ENCODE measurements at regions not wholly inside any gene's neighbourhood (a gene's known extent, or its start where the extent isn't known, plus 50 kb on each side); places are given as distances from the start of the nearest gene placed in this dataset.
"Not testable (repeated sequence)": the region's sequence is repeated elsewhere in the genome, so short reads cannot be mapped to it uniquely, and the experiment has no call there.

DNA sequence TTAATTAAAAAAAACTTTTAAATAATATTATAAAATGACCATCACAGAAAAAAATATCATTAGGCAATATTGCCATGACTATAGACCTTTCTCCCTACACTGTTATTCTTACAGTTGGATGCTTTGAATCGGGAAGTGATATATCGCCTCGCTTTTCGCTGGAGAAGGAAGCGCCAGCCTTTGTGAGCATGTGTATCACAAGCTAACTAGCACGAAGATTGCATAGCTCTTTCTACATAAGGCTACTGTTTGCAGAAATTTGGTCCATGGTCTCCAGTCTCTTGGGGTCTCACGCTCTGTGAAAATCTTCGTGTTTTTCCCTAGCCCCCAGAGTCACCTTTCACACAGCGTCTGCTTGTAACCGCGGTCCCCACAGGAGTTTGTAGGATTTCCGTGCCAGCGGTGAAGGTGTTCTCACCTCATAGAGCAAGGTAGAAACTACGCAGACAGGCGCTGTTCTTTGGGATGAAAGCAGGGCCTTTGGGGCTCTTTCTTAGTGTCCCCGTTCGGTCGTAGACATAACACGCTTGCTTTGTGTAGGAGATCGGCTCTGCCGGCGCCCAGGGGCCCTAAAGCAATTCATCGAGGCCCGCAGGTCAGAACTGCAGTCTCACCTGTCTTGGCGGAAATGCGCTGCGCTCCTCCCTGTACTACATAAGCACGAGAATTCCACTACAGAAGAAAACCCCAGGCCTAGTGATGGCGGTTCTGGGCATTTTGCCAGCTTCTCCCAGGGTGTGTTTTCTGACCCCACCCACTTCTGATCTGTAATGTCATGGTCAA is 214.5 kb upstream of the NOTCH2NLA start:
- H3K4me3 ChIP-seq (ENCODE audit: low read depth, low read length): not testable (repeated sequence)

DNA sequence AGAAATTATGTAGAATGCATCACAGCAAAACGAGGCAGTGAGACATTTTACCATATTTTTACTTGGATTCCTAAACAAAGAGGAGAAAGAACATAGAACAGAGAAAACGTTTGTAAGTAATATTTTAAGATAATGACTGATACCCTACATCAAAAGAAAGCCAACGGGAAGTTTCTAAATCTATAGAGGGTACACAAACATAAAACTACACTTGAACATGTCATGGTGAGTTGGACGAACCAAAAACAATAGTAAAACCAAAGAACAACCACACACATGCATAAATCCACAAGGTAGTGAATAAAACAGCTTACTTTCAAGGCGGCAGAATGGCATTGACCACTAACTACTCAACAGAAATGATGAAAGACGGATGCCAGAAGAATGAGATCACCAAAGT is 209.7 kb upstream of the NOTCH2NLA start:
- not testable (repeated sequence) for H3K4me3 ChIP-seq (ENCODE audit: low read depth, low read length)

DNA sequence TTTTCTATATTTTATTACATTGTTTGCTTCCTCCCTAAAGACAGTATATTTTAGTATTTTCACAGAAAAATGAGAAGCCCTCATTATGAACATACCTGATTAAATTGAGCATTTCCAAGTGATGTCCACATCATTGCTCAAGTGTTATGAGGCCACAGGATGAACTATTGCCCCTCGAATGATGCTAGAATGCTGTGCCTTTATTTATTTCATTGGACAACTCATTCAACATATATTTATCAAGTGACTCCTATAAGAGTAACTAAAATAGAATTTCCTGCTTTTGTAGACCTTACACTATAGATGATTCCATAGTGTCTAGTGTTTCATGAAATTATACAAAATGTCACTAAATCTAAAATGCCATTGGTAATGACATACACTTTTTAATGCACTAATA is 187.8 kb upstream of the NOTCH2NLA start:
- H3K4me3 ChIP-seq (ENCODE audit: low read depth, low read length): not testable (repeated sequence)

DNA sequence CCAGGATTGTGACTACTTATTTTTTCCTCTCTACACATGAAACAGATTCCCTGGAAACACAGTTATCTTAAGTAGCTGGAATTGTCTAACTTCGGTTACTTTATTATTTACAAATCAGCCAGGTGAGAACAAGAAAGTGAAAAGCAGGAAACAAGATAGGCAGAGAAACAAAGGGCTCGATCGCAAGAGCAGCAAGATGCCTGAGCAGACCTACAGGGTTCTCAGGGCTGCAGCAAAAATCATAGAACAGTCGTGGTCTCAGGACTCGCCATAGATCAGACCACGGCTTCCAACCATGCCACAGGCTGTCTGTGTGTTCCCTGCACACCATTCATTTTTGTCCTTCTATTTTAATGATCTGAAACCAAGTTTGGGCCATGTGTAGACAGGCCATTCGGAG is 186.2 kb upstream of the NOTCH2NLA start:
- H3K4me3 ChIP-seq (ENCODE audit: low read depth, low read length): not testable (repeated sequence)

DNA sequence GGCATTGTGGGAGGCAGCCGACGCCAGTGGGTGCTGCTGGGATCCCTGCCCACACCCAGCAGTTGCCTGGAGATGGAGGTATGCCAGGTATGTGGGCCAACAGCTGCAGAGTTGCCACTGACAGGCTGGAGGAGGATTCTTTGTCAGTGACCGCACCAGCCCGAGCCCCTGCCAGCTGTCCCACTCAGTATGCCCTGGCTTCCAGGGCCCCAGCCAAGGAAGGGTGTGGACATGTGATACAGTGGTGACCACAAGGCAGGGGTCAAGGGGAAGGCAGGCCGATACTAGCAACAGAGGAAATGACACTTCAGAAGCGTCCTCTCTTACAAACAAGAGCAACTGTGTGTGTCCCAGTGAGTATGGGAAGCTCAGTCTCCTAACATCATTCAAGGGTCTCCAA is 185.1 kb upstream of the NOTCH2NLA start:
- not testable (repeated sequence) for H3K4me3 ChIP-seq (ENCODE audit: low read depth, low read length)

DNA sequence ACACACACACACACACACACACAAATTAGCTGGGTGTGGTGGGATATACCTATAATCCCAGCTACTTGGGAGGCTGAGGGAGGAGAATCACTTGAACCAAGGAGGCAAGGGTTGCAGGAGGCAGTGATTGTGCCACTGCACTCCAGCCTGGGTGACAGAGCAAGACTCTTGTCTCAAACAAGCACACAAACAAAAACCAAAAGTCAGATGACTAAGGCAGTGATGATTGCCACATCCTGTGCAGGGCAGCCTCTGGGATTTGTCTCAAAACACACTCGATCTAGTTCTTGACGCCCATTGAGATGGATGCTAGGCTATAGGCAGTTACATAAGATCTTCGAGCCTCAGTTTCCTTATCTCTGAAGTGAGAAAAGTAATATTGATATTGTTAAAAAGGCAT is 183.1 kb upstream of the NOTCH2NLA start:
- not testable (repeated sequence) for H3K4me3 ChIP-seq (ENCODE audit: low read depth, low read length)

DNA sequence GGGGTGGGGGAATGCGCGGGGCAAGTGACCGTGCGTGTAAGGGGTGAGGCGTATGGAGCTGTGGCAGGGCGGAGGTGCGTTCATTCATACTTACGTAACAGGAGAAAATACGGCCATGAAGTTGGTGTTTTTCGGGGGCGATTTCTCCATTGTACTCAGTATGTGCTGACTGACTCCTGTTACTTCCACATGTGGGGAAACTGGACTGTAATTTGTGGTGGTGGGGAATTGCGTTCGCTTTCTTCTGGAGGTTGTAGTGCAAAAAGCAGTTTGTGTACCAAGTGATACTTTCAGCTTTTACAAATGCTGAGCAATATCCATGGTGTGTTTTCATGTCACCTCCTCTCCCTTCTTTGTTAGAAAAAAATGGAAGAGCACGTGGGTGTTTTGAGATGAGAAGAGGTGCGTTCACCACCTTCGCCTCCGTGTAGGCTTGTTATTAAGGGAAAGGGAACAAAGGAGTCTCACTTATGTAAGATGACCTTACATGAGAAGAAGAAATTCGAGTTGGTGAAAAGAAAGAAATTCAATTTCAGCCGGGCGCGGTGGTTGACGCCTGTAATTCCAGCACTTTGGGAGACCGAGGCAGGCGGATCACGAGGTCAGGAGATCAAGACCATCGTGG is 181.1 kb upstream of the NOTCH2NLA start:
- H3K4me3 ChIP-seq (ENCODE audit: low read depth, low read length): not testable (repeated sequence)

DNA sequence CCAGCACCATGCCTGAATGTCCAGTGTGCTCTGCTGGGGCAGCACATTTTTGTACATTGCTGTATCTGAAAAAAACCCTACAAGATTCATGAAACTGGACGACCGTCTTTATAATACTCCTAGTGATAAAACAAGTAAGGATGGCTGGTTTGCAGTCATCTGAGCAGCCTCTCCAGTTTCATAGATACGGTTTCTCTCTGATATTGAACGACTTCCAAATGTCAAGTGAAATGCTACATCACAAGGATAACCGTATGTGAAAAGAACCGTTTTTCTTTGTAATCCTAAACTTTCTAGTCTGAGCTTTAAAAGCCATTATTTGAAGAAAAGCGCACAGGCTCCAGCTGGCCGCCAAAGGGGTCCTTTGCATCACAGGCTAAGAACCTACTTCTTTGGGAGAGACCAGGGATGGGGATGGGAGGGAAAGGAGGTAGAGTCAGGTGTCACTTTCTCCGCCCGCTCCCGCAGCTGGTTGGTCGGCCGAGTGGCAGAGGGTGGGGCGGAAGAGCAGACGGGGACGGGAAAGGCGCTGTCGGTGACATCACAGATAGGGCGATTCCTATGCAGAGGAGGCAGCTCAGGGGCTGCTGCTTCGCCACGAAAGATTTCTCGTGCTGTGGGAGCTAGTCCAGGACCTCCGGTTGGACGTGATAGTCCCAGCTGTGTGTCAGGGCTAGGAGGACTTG is 180.4 kb upstream of the NOTCH2NLA start:
- not testable (repeated sequence) for H3K4me3 ChIP-seq (ENCODE audit: low read depth, low read length)

DNA sequence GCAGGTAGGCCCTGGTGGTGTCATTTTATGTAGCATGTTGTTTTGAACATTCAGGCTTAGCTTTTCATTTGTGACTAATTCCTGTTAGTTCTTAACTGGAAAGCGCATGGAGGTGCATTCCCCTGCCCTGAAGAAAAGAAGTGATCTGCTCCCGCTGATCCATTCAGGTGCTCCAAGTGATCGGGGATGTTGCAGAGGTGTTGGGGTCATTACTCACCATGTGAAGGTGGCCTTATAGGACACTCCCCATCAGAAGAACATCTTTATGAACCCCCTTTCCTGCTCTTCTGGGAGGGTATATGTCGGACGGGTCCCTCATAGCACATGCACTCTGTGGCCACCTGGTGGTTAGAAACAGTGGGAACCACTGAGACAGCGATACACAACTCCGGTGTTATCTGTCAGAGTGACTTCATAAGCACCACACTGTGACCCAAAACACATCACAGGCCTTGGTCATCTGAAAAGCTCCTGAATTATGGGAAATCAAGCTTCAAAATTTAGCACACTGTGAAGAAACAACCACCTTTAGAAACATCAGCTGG is 172.5 kb upstream of the NOTCH2NLA start:
- TF ChIP-seq, protein P1, sequence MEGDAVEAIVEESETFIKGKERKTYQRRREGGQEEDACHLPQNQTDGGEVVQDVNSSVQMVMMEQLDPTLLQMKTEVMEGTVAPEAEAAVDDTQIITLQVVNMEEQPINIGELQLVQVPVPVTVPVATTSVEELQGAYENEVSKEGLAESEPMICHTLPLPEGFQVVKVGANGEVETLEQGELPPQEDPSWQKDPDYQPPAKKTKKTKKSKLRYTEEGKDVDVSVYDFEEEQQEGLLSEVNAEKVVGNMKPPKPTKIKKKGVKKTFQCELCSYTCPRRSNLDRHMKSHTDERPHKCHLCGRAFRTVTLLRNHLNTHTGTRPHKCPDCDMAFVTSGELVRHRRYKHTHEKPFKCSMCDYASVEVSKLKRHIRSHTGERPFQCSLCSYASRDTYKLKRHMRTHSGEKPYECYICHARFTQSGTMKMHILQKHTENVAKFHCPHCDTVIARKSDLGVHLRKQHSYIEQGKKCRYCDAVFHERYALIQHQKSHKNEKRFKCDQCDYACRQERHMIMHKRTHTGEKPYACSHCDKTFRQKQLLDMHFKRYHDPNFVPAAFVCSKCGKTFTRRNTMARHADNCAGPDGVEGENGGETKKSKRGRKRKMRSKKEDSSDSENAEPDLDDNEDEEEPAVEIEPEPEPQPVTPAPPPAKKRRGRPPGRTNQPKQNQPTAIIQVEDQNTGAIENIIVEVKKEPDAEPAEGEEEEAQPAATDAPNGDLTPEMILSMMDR (IDR thresholded peaks at IDR 0.05; ENCODE audit: low read depth, low read length): peak; percentile 22; the same call in 1 of the 2 replicates
- H3K4me3 ChIP-seq (ENCODE audit: low read depth, low read length): not testable (repeated sequence)

DNA sequence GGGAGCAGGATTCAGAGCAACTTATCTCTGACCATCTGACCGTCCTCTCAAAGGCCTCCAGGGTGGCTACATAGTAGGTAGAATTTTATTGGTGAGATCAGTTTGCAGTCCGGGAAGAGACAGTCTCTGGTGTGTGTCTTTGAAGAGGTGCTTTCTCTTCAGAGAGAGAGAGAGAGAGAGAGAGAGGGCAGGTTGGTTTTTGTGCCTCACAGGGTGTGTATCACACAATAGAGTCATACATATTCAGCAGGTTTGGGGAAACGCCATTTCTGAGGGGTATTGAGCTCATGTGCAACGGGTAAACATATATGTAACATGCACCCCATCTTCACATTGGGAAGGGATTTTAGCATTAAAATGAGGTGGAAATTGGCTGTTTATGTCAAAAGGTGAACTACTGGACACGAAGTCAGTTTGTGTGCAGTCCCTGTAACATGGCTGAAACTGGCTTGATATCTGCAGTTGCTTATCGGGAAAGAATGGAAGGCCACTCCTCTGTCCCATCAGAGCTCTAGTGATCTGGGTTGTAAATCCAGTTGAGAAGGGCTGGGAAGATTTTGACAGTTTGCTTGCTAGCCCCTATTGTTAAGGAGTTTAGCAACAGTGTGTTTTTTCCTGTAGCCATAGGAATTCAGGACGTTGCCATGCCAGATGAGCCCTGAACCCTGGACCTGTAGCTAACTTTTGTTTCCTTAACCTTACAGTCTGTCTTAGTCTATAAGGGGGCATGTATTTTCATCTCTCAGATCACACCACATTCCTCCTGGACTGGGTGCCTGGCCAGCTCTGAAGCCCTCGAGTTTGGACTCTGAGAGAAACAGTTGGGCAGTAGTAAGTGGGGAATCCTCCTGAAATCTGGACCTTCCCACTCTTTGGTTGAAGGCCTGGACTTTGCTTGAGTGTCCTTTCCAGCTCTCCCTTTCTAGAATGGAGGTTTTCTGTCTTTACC is 171.6 kb upstream of the NOTCH2NLA start:
- H3K4me3 ChIP-seq (ENCODE audit: low read depth, low read length): not testable (repeated sequence)

DNA sequence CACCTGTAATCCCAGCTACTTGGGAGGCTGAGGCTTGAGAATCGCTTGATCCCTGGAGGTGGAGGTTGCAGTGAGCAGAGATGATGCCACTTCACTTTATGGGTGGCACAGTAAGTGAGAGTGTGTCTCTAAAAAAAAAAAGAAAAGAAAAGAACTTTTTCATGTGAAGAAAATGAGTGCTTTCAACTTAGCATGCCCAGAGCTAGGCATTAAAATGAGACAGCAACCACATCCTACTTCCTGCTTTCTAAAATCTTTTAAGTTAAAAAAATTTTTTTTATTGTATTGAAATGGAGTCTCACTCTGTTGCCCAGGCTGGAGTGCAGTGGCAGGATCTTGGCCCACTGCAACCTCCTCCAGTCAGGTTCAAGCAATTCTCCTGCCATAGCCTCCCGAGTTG is 170.4 kb upstream of the NOTCH2NLA start:
- H3K4me3 ChIP-seq (ENCODE audit: low read depth, low read length): not testable (repeated sequence)

DNA sequence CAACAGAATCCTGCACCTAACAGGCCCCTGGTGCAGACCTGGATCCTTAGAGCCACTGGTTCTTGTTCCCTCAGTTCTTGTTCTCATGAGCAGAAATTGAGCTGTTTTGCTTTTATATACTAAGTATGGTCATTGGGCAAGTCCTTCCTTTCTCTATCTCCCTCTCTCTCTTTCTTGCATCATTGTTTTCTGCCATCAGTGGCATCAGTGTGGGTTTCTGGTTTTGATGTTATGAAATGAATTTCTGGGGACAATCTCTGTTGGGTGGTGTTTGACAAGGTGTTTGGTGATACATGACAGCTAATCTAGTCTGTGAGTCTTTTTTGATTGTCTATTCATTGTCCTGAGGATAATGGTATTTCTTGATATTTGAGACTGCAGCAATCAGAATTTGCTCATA is 168.0 kb upstream of the NOTCH2NLA start:
- H3K4me3 ChIP-seq (ENCODE audit: low read depth, low read length): not testable (repeated sequence)

DNA sequence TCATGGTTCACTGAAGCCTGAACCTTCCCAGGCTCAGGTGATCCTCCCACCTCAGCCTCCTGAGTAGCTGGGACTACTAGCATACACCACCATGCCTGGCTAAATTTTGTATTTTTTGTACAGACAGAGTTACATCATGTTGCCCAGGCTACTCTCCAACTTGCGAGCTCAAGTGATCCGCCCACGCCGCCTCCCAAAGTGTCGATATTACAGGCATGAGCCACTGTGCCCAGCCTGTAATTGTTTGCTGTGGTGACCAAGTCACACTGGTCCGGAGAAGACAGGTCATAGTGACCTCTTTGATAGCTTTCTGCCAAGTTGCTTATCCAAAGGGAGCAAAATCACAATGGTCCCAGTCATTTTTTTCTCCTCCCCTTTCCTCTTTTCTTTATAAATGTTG is 167.4 kb upstream of the NOTCH2NLA start:
- not testable (repeated sequence) for H3K4me3 ChIP-seq (ENCODE audit: low read depth, low read length)

DNA sequence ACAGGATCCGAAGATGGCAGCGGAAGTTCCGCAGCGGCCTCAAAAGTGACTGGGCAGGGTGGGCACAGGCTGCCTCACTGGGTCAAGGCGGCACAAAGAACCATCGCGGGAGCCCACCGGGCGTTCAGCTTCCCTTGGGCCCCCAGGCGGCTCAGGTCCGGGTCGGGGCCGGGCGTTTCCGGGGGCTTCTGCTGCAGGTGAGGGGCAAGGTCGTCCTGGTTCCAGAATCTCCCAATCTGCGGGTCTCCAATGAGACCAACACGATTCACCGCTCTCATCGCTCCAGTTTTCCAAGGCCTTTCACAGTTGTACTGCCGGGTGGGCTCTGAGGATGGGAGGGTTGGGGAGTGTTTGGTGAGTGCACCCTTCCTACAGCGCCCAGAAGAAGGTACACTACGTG is 165.0 kb upstream of the NOTCH2NLA start:
- H3K4me3 ChIP-seq (ENCODE audit: low read depth, low read length): not testable (repeated sequence)

DNA sequence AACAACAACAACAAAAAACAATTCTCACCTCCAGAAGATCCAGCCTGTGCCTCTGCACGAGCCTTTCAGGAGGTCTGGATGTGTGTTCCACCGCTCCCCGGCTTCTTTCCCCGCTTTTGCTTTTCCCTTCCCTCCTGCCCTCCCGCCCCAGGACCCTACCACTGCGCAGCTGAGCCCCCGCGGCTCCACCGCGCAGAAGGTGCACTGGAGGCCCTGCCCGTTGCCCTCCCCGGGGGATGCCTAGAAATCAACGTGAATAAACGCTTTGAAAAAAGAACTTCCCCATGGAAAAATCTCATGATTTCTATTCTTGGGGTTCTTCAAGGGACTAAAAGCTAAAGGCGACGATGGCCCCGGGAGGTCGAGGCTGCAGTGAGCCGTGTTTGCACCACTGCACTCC is 164.3 kb upstream of the NOTCH2NLA start:
- not testable (repeated sequence) for H3K4me3 ChIP-seq (ENCODE audit: low read depth, low read length)

DNA sequence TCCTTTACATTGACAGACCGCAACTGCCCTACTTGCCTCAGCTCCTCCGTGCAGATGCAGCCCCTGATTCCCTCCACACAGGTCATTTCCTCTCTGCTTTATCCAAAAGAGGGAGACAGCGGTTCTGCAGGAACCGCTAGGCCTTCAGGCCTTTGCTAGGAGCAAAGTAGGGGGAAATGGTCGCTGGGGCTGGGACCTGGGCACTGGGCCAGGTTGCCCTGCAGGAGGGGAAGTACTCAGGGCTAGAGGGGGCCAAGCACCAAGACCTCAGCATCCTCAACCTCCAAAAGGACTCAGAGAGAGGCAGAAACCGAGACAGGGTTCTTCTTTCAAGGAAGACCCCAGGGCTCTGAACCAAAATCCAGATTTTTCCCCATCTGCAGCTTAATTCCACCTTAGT is 160.4 kb upstream of the NOTCH2NLA start:
- H3K4me3 ChIP-seq (ENCODE audit: low read depth, low read length): not testable (repeated sequence)

DNA sequence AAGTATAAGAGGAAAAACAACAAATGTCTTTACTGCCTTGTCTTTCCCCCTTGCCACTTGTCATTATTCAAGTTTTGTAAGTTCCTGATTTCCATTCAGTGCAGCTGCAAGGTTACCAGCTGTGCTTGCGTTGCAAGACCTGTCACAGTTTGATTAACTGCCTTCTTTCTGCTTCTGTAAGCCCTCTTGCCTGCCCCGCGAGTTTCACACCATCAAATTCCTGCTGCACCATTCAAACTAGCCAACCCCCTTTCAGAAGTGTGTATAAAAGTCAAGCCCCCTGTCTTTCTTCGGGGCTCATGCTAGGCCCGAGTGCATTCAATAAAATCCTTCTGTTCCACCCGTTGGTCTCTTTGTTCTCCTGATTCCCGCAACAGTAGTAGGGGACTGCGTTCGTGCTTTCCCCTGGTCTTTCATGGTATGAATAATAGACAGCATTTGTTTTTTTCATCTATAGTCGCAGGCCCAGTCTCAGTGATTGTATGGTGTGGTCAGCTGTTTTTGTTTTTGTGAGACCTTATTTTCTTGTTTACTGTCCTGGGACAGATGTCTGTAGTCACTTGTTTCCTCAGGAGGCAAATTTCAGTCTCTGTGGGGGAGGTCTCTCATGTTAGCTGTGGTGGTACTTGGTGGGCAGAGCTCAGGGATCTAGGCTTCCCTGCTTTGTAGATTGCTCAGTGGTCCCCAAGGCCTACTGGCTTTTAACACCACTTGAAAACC is 159.1 kb upstream of the NOTCH2NLA start:
- not testable (repeated sequence) for H3K4me3 ChIP-seq (ENCODE audit: low read depth, low read length)

All from WI38 (cell line).